HG03354 (cell line): ENCODE measurements at regions not wholly inside any gene's neighbourhood (a gene's known extent, or its start where the extent isn't known, plus 50 kb on each side); places are given as distances from the start of the nearest gene placed in this dataset.
A peak's percentile ranks its signal among the peaks of the same experiment; 100 is the strongest.

Experiments used
- ATAC-seq: cut with Tn5 transposase; IDR thresholded peaks from one replicate; pipeline ENCODE4 v1.9.1; 2021; ENCODE audit warnings: mild to moderate bottlenecking; ENCODE audit not compliant: unreplicated experiment, poor library complexity, severe bottlenecking

DNA sequence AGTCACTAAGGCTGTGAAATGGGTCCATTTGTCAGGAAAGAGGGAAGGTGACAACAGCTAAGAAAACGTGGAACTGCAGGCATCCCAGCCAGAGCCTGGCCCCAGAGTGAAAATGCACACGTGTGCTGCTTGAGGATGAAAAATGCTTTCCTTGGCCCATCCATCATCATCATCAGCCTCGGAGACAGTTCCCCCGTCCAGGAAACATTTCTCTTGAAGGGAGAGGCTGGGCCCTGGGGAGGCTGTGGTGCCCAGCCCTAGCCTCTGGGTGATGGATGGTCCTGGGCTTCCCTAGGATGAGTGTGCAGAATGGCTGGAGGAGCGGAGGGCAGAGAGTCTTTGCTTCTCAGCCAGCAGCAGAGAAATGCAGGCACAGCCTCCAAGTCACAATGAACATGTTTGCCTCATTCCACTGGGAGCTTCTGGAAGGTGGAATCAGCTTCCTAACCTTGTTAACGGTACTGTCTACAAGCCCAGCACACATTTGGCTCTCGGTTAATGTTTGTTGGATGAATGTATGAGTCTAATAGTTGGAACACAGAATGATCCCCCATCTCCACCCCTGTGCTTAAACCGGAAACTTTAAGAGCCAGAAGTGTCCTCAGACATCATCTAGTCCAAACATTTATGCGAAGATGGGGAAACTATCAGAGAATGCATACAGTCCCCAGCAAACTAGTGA is 164.0 kb downstream of the RDH14 start:
- no peak for ATAC-seq

DNA sequence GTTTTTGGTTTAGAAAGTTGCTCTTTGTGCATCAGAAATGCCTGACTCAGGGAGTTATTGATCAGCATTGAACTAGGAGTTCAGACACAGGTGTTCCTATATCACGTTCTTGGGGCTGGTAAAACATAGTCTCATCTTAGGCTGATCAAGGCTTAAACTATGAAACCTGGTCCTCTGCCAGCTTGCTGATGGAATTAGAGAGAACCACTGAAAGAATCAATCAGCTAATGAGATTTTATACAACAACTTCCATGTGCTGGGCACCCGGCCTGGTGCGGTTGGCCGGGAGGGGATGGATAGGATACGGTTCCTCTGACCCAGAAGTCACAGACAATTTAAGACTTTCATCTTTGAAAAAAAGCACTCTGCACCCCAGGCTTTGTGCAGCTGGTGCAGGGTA is 164.9 kb downstream of the RDH14 start:
- no peak for ATAC-seq

DNA sequence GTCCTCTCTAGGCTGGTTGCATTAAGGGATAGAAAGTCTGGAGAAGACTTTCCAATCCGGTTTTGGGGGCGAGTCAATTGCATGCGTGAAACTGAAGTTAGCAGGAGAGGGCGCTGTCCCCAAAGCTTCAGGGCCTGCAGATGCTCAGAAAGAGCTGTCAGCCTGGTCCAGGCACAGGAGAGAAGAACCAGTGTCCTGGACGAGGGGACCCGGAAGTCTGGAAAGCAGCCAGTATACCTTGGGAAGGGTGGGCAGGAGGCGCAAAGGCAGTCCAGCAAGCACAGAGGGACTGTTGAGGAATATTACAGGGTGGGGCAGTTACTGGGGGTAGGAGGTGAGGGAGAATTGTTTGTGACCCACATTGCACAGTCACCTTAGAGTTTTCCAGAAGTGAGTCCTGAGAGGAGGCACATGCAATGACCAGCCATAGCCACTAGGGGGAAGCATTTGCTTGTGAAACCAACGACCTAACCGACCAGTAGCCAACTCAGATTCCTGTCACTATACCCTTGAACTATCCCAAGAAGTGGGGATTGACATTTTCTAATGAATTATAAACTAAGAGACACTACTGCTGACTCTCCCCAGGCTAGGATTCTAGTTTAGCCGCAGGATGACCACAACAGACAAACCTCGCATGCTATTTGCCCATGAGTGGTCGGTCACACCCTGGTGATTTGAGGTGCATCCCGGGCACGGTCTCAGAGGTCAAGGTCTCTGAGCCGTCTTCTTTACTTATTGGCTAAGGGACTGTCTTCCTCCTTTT is 172.8 kb downstream of the RDH14 start:
- ATAC-seq, result peak; percentile 86

DNA sequence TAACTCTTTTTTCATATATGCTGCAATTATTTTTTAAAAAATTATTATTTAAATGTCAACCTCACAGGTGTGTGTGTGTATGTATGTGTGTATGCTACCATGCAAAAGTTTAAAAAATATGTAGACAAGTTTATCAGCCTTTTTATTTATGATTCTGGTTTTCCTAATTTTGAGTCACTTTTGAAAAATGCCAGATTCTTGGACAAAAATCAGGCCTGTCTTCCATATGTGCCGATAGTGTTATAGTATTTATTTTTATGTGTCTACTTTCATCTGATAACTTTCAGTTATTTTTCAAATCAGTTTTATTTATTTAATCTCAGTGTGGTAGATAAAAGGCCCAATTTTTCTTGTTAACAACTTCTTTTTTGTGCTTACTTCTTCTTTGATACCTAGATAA is 176.2 kb downstream of the RDH14 start:
- no peak for ATAC-seq

DNA sequence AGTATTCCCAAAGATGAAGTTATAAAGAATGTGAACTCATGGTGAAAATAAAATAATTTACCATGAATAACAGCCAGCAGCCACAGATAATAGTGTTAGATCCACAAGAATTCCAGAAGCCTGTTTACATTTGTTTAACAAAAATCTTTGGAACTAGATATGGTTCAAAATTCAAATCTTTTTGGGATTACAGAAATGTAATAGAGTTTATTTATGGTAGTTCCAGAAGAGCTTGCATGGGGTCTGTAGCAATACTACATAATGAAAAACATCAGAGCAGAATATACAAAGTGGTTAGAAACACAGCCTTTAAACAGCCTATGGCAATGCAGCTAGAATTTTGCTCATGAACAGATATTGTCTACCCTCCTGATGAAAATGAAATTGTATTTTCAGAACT is 179.1 kb downstream of the RDH14 start:
- ATAC-seq, result no peak

DNA sequence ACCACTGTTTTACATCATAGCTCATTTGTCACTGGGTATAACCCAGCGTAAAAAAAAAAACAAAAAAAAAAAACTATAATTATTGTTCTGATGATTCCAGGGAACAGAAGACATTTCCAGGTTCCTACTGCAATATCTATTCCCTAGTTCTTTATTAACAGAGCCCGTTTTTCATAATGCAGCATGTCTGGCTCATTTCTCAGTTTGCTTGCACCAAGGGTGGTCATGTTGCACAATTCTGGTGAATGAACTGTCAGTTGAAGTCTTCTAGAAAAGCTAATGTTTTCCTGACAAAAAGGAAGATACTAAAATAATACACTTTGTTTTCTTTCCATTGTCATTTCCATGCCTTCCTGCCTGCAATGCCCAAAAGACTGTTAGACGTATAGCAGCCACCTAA is 180.1 kb downstream of the RDH14 start:
- no peak for ATAC-seq

DNA sequence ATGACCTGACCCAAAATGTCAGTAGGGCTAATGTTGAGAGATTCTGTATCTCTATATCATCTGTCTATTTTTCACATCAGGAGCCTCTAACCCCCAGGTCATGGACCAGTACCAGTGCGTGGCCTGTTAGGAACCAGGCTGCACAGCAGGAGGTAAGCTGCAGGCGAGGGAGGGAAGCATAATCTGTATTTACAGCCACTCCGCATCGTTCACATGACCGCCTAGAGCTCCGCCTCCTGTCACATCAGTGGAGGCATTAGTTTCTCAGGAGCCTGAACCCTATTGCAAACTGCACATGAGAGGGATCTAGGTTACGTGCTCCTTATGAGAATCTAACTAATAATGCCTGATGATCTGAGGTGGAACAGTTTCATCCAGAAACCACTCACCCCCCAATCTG is 180.6 kb downstream of the RDH14 start:
- ATAC-seq, result no peak

DNA sequence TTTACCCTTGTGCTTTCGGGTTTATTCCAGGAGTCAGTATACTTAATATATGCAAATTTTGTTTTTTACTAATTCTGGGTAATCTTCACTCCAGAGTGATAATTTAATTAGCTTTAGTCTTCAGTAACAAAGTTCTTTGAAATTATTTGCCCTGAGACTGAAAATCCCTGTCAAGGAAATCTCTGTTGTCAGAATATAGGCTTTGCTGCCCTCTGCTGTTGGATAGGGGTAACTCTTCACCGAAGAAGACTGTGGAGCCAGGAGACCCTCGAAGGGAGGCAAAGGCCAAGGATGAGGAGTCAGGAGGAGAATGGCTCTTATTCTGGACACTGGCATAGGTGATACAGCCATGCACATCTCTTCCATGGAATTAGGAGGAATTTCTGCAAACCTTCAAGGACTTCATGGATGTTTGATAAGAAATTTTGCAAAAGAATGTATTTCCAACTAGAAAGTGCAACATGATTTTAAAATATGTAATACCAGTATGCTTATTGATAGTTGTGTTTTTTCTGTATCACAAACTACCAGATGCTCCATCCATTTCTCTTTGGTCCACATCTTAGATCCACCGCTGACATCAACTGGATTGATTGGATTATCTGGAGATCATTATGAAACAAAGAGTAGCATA is 182.3 kb downstream of the RDH14 start:
- ATAC-seq, result peak; percentile 96

DNA sequence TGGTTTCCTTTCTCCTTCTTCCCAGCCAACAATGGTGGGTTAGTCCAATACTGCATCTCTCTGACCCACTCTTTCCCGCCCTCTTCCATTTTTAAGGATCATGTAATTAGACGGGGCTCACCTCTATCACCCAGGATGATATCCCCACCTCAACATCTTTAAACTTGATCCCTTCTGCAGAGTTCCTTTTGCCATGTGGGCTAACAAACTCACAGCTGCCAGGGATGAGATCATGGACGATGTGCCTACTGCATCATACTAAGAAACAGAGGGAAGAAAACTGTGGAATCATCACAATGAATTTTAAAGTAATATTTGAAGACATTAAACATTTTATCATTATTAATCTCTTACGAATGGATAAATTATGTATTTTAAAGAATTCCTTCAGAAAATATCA is 183.5 kb downstream of the RDH14 start:
- ATAC-seq, result no peak

DNA sequence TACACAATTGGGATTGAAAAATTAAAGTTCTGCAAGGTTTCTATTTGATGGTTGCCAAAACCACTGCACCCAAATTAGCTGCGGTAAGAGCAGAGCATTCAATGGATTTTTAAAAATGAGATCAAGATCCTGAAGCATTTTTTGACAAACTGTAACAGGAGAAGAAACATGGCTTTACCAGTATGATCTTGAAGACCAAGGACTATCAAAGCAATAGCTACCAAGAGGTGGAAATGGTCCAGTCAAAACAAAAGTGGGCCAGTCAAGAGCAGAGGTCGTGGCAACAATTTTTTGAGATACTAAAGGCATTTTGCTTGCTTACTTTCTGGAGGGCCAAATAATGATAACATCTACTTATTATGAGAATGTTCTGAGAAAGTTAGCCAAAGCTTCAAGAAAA is 186.8 kb downstream of the RDH14 start:
- ATAC-seq, result no peak

DNA sequence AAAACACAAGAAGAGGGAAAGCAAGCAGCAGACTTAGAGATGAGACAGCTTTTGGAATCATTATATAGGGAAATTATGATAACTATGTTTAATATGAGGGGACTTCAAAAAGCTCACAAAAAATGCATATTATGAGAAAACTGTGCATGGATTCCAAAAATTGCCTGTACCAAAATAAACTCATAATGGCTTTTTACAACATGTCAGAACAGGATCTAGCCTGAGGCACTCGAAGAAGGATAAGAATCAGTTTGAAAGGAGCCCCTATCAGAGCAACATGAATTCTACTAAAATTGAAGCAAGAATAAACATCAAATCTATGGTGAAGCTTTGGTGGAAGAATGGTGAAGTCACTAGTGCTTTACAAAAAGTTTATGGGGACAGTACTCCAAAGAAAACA is 187.4 kb downstream of the RDH14 start:
- no peak for ATAC-seq

DNA sequence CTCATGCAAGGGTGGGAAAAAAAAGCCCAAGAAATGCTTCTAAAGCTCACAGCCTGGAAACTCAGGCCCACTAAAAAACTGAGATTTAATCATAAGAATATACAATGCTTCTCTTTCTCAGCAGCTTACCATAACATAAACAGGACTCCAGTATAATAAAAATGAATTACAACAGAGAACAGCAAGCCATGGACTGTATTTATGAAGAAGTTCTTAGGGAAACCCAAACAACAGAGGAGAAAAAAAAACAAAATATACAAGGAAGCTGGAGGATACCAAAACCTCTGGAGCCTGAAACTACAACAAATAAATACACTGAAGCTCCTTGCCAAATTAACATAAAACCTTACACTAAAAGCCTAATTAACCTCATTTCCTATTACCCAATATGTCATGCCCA is 187.8 kb downstream of the RDH14 start:
- no peak for ATAC-seq

DNA sequence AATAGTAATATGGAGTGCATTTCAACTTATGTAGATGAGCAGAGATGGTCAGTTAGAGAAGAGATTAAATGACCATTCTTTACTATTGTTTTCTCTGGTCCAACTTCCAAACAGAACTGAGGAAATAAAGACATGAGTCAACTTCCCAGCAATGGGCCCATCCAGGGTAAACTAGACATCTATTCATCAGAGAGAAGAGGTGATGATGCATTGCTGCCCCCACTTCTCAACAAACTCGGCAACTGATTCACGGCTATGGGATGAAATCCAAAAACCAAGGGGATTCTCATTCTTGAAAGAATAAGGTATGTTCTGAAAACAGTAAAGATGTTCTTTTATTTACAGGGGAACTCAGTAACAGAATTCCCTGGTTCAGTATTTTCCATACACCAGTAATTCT is 190.7 kb downstream of the RDH14 start:
- no peak for ATAC-seq

DNA sequence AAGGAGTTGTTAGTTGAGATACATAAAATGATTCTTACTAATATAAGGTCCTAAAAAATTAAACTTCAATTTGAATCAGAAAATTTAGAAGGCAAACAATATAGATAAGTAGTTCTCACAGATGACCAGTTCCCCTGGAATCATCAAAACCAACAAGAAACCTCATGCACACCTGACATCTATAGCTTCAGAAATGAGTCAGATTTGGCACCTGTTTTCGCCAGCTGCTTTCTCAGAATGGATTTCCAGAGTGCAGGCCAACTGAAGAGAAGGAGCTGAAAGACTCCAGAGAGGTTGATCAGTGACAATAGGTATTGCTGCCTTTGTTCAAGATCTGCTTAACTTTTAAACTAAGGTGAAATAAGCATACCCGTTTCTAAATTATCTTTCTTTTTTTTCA is 192.4 kb downstream of the RDH14 start:
- no peak for ATAC-seq

DNA sequence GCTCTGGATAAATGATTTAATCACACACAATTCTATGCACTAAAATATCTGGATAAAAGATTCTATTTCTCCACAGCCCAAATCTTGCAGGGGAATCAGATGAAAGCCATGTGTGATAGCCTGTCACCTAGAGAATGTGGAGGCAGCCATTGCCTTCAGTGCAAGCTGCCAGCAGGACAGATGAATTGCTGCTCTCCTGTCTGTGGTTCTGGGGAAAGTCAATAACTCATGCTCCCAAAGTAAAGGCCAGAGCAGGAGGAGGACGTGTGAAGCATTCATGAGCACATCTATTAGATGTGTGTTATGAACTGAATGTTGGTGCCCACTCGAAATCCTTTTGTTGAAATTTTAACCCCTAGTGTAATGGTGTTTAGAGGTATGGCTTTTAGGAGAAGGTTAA is 195.1 kb downstream of the RDH14 start:
- ATAC-seq, result no peak

DNA sequence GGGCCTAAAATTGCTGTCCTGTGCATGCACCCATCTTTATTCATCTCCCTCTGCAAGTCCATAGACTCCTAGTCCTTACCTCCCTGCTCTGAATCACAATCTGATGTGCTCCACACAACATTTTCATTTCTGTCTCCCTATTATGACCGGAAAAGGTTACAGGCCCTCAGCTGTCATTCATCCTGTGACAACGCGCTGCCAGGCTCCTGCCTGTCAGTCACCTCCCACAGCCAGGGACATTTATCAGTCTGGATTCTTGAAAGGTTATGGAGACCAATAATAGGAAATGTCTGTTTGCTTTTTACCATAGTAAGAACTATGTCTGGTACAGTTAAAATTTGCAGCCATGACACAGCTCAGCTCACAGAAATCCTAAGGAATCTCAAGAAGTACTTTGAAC is 197.1 kb downstream of the RDH14 start:
- ATAC-seq, result no peak

DNA sequence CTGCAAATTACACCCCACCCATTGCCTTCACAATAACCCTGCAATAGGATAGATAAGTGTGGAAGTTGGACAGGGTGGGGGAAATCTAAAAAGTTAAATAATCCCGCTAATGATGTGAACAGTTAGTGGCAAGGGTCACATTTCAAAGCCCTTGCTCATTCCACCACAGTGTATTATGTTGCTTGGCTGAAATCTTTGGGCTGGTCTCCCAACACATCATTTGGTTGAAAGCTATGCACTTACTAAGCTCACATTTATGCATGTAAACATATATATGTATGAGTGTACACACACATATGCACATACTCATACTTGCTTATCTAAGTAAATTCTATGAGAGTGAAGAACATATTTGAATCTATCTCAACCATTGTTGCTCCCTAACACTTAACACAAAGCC is 197.8 kb downstream of the RDH14 start:
- no peak for ATAC-seq

DNA sequence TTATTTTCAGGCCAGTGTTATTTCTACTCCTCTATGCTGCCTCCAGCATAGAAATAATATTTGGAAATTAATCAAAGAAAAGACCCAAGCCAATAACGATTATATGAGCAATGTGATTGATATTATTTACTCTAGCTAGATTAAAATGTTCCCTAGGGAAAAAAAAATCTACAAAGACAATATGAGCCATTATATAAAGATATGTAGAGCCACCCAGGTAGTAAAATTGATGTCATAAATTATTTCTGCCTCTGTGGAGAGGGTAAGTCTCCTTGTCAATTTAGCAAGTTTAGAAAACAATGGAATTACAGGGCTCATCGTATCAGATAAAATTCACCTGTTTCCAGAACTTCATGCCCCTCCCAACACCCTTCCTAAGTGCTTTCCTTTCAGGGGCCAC is 202.9 kb downstream of the RDH14 start:
- no peak for ATAC-seq

DNA sequence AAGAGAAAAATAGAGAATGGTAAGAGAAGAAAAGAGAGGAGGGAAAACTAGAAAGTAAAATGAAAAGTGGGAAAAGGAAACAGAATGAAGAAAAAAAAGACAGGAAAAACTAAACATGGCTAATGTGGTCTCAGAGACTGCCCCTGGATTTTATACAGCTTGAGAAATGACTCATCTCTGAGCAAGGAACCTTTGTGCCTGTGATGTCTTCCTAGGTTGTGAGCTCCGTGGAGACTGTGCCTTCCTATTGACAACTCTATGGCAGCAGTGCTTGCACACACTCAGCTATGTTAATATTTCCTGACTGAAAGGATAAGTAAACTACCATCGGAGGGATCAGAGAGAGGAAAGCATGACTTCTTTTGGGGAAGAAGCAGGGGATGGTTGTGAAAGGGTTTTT is 203.8 kb downstream of the RDH14 start:
- ATAC-seq, result no peak

DNA sequence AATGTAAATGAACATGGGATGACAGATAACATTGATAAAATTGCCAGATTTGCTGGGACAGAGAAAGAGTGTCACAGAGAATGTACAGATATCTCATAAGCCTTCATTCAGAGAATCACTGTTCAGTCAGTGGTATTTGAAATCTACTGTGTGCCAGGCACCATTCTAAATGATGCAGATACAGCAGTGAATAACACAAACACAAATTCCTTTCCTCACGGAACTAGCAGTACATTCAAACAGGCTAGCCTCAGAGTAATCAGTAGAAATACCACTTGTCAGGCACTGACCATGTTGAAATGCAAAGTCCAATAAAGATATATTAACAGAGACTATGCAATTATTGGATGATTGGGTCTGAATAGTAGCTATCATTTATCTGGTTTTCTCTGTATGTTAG is 211.0 kb downstream of the RDH14 start:
- ATAC-seq, result no peak

DNA sequence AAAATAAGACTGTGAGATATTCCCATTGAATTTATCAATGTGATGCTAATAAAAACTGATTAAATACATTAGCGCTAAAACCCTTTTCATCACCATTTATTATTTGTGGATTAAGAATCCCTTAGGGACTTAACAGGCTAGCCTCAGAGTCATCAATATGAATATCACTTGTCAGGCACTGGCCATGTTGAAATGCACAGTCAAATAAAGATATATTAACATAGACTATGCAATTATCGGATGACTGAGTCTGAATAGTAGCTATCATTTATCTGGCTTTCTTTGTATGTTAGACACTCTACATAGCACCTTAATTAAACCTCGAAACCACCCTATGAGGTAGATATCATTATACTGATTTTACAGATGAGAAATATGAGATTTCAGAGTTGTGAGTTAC is 213.6 kb downstream of the RDH14 start:
- ATAC-seq, result no peak
